ENCODE measurements at regions not wholly inside any gene's neighbourhood (a gene's known extent, or its start where the extent isn't known, plus 50 kb on each side); places are given as distances from the start of the nearest gene placed in this dataset.

DNA sequence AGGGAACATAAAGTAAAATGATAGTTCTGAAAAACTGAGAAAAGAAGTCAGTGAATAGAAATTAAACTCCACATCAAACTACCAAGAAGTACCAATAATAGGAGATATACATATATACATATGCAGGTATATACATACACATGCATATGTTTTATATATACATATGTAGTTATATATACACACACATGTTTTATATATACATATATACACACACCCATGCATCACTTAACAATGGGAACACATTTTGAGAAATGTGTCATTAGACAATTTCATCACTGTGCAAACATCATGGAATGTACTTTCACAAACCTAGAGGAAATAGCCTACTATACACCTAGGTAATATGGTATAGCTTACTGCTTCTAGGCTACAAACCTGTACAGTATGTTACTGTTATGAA lies 626.8 kb upstream of the PCDH9 start:
- no peaks in the 10 kb centered on the region for H4K20me1 ChIP-seq (ENCODE audit: insufficient read depth)
- H3K27ac ChIP-seq, result no peak overlapping the region
- TF ChIP-seq CTCF (conservative IDR thresholded peaks at IDR 0.05; ENCODE audit: low read depth, low read length), result no peak
- no peaks in the 10 kb centered on the region for H3K27me3 ChIP-seq (ENCODE audit: insufficient read depth, low read depth)
- no peaks in the 10 kb centered on the region for H3K79me2 ChIP-seq (ENCODE audit: insufficient read depth, low read depth)
- no peak overlapping the region for H3K4me3 ChIP-seq (IDR thresholded peaks at IDR 0.05; ENCODE audit: insufficient read depth, low read depth, low read length)
- H3K36me3 ChIP-seq (ENCODE audit: insufficient read depth), result no peaks in the 10 kb centered on the region
- H3K4me1 ChIP-seq (ENCODE audit: low read depth, poor library complexity, severe bottlenecking), result no peaks in the 10 kb centered on the region
- no peak overlapping the region for H3K4me2 ChIP-seq
- H3K9ac ChIP-seq, result no peak overlapping the region
- no peak overlapping the region for H2AFZ ChIP-seq (ENCODE audit: low read depth)

GRCh38 chr13:67855741-67856238 lies 625.7 kb upstream of the PCDH9 start:
- no peak overlapping the region for H3K27ac ChIP-seq
- no peak overlapping the region for H2AFZ ChIP-seq (ENCODE audit: low read depth)

GRCh38 chr13:67854990-67855389 lies 624.9 kb upstream of the PCDH9 start:
- Histone ChIP-seq H3K9ac (no peak overlapping the region), H2AFZ (ENCODE audit: low read depth) (no peak overlapping the region)

More at GRCh38 chr13:67855741-67856238, 625.7 kb upstream of the PCDH9 start:
- no peak overlapping the region for H3K4me2 ChIP-seq
- no peak overlapping the region for H3K4me3 ChIP-seq (IDR thresholded peaks at IDR 0.05; ENCODE audit: insufficient read depth, low read depth, low read length)
- H3K79me2 ChIP-seq (ENCODE audit: insufficient read depth, low read depth), result no peaks in the 10 kb centered on the region
- no peaks in the 10 kb centered on the region for H4K20me1 ChIP-seq (ENCODE audit: insufficient read depth)
- TF ChIP-seq CTCF (conservative IDR thresholded peaks at IDR 0.05; ENCODE audit: low read depth, low read length), result no peak
- no peaks in the 10 kb centered on the region for H3K27me3 ChIP-seq (ENCODE audit: insufficient read depth, low read depth)
- no peaks in the 10 kb centered on the region for H3K4me1 ChIP-seq (ENCODE audit: low read depth, poor library complexity, severe bottlenecking)
- H3K9ac ChIP-seq, result no peak overlapping the region
- H3K36me3 ChIP-seq (ENCODE audit: insufficient read depth), result no peaks in the 10 kb centered on the region

DNA sequence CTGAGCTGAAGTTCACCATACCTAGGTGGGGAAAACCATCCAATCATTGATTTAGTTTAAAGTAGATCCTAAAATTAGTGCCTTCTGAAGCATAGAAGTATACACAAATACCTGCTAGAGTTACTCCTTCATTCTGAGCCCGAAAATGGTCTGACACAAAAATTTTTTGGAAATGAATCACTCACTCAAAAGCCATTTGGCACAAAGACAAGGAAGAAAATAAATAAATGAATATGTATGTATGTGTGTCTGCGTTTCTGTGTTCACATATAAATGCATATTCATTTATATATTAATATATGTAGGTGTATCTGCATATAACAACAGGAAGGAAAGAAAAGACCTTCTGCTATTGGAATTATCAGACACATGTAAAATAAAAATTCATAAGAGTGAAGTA lies 614.4 kb upstream of the PCDH9 start:
- Histone ChIP-seq H3K4me1 (ENCODE audit: low read depth, poor library complexity, severe bottlenecking) (no peaks in the 10 kb centered on the region), H2AFZ (ENCODE audit: low read depth) (no peak overlapping the region)
- TF ChIP-seq CTCF (conservative IDR thresholded peaks at IDR 0.05; ENCODE audit: low read depth, low read length), result no peak

More at GRCh38 chr13:67854990-67855389, 624.9 kb upstream of the PCDH9 start:
- Histone ChIP-seq H3K27ac (no peak overlapping the region), H3K36me3 (ENCODE audit: insufficient read depth) (no peaks in the 10 kb centered on the region), H4K20me1 (ENCODE audit: insufficient read depth) (no peaks in the 10 kb centered on the region), H3K4me3 (IDR thresholded peaks at IDR 0.05; ENCODE audit: insufficient read depth, low read depth, low read length) (no peak overlapping the region), H3K4me2 (no peak overlapping the region), H3K4me1 (ENCODE audit: low read depth, poor library complexity, severe bottlenecking) (no peaks in the 10 kb centered on the region), H3K27me3 (ENCODE audit: insufficient read depth, low read depth) (no peaks in the 10 kb centered on the region), H3K79me2 (ENCODE audit: insufficient read depth, low read depth) (no peaks in the 10 kb centered on the region)
- TF ChIP-seq CTCF (conservative IDR thresholded peaks at IDR 0.05; ENCODE audit: low read depth, low read length), result no peak

More for the DNA sequence above, 614.4 kb upstream of the PCDH9 start:
- Histone ChIP-seq H3K4me3 (IDR thresholded peaks at IDR 0.05; ENCODE audit: insufficient read depth, low read depth, low read length) (no peak overlapping the region), H3K9ac (no peak overlapping the region), H3K4me2 (no peak overlapping the region), H3K79me2 (ENCODE audit: insufficient read depth, low read depth) (no peaks in the 10 kb centered on the region), H3K36me3 (ENCODE audit: insufficient read depth) (no peaks in the 10 kb centered on the region), H3K27ac (no peak overlapping the region), H4K20me1 (ENCODE audit: insufficient read depth) (no peaks in the 10 kb centered on the region), H3K27me3 (ENCODE audit: insufficient read depth, low read depth) (no peaks in the 10 kb centered on the region)
